ENCODE measurements at regions not wholly inside any gene's neighbourhood (a gene's known extent, or its start where the extent isn't known, plus 50 kb on each side); places are given as distances from the start of the nearest gene placed in this dataset.

DNA sequence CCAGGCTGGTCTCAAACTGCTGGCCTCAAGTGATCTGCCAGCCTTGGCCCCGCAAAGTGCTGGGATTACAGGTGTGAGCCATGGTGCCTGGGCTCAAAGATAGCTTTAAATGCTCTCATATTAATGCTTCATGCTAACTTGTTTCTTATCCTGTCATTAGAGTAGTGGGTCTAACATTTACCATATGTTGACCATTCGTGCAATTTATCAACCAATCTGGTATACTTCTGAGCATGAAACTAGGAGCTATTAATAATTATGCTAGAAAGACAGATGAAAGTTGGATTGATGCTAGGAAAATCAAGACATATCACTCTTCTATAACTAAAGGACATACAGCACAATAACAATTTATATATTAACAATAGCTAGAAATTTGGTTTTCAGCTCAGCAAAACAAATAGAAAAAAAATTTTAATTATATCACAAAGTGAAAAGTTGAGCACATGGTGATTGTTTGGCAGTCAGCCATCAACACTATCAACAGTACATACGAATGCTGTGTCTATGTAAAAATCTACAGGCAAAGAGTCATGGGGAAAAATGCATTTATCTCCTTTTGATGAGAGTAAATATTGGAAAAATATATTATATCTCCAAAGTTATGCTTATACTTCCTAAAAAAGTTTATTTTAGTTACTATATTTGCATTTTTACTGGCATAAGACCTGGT, 112.1 kb upstream of the ABCB5 start:
- TF ChIP-seq, protein P1, sequence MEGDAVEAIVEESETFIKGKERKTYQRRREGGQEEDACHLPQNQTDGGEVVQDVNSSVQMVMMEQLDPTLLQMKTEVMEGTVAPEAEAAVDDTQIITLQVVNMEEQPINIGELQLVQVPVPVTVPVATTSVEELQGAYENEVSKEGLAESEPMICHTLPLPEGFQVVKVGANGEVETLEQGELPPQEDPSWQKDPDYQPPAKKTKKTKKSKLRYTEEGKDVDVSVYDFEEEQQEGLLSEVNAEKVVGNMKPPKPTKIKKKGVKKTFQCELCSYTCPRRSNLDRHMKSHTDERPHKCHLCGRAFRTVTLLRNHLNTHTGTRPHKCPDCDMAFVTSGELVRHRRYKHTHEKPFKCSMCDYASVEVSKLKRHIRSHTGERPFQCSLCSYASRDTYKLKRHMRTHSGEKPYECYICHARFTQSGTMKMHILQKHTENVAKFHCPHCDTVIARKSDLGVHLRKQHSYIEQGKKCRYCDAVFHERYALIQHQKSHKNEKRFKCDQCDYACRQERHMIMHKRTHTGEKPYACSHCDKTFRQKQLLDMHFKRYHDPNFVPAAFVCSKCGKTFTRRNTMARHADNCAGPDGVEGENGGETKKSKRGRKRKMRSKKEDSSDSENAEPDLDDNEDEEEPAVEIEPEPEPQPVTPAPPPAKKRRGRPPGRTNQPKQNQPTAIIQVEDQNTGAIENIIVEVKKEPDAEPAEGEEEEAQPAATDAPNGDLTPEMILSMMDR (IDR thresholded peaks at IDR 0.05; ENCODE audit: insufficient read depth, low read depth, low read length): no peak
- TF ChIP-seq EZH2 (IDR thresholded peaks at IDR 0.05; ENCODE audit: insufficient read depth, low read length): no peak

Measured in astrocyte (in vitro differentiated cells and primary cell).